ENCODE measurements at regions not wholly inside any gene's neighbourhood (a gene's known extent, or its start where the extent isn't known, plus 50 kb on each side); places are given as distances from the start of the nearest gene placed in this dataset.

DNA sequence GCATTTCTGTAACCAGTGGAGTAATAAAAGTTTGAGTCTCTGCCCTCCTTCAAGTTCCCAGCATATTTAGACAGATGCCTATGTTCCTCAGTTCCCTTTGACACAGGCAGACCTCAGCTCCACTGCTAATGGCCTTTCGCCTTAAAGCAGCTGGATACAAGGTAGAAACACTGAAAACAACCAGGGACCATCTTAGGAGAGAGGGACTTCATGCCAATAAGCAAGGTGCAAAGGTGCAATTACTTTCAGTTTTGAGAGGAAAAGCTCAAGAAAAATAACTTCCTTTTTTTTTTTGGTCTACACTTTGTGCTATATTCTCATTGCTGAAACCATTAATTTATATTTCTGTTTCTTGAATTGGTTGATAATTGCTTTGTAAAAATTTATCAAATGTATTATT lies 781.9 kb upstream of the GALNTL6 start:
- ChIA-PET POLR2A (interaction anchor here (1.4 kb wide), 1 partner anchor 17 kb away, joined by 3 read pairs; no protein-coding TSS in a partner anchor), CTCF (interaction anchor here (0.7 kb wide), 1 partner anchor 9 kb away, joined by 3 read pairs; no protein-coding TSS in a partner anchor)
- no peaks in the 10 kb centered on the region for H3K27me3 Mint-ChIP-seq (ENCODE audit: low read depth)
- peaks cover 30% of the 10 kb centered on the region for H3K4me1 Mint-ChIP-seq
- H3K27ac Mint-ChIP-seq, result no peak overlapping the region
- ATAC-seq (no peak), DNase-seq (ENCODE audit: low spot score) (no peak)
- H3K4me3 Mint-ChIP-seq, result no peak overlapping the region
- peaks cover 16% of the 10 kb centered on the region for H3K9me3 Mint-ChIP-seq
- TF ChIP-seq NFYB (CRISPR knock-in tag; conservative IDR thresholded peaks at IDR 0.05; ENCODE audit: low read depth) (no peak), GTF2I (CRISPR knock-in tag; conservative IDR thresholded peaks at IDR 0.05) (no peak), EMX1 (CRISPR knock-in tag; IDR thresholded peaks at IDR 0.05) (no peak), HMGA2 (CRISPR knock-in tag; IDR thresholded peaks at IDR 0.05) (no peak), ZNF121 (CRISPR knock-in tag; IDR thresholded peaks at IDR 0.05) (no peak)
- TF ChIP-seq, protein P1, sequence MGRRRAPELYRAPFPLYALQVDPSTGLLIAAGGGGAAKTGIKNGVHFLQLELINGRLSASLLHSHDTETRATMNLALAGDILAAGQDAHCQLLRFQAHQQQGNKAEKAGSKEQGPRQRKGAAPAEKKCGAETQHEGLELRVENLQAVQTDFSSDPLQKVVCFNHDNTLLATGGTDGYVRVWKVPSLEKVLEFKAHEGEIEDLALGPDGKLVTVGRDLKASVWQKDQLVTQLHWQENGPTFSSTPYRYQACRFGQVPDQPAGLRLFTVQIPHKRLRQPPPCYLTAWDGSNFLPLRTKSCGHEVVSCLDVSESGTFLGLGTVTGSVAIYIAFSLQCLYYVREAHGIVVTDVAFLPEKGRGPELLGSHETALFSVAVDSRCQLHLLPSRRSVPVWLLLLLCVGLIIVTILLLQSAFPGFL (CRISPR knock-in tag; IDR thresholded peaks at IDR 0.05; ENCODE audit: borderline replicate concordance), result no peak
- TF ChIP-seq, protein P2, sequence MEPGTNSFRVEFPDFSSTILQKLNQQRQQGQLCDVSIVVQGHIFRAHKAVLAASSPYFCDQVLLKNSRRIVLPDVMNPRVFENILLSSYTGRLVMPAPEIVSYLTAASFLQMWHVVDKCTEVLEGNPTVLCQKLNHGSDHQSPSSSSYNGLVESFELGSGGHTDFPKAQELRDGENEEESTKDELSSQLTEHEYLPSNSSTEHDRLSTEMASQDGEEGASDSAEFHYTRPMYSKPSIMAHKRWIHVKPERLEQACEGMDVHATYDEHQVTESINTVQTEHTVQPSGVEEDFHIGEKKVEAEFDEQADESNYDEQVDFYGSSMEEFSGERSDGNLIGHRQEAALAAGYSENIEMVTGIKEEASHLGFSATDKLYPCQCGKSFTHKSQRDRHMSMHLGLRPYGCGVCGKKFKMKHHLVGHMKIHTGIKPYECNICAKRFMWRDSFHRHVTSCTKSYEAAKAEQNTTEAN (CRISPR knock-in tag; IDR thresholded peaks at IDR 0.05), result no peak
- TF ChIP-seq, protein P3, sequence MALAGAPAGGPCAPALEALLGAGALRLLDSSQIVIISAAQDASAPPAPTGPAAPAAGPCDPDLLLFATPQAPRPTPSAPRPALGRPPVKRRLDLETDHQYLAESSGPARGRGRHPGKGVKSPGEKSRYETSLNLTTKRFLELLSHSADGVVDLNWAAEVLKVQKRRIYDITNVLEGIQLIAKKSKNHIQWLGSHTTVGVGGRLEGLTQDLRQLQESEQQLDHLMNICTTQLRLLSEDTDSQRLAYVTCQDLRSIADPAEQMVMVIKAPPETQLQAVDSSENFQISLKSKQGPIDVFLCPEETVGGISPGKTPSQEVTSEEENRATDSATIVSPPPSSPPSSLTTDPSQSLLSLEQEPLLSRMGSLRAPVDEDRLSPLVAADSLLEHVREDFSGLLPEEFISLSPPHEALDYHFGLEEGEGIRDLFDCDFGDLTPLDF (CRISPR knock-in tag; IDR thresholded peaks at IDR 0.05), result no peak
- TF ChIP-seq, protein P4, sequence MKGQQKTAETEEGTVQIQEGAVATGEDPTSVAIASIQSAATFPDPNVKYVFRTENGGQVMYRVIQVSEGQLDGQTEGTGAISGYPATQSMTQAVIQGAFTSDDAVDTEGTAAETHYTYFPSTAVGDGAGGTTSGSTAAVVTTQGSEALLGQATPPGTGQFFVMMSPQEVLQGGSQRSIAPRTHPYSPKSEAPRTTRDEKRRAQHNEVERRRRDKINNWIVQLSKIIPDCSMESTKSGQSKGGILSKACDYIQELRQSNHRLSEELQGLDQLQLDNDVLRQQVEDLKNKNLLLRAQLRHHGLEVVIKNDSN (CRISPR knock-in tag; IDR thresholded peaks at IDR 0.05), result no peak
- TF ChIP-seq, protein P5, sequence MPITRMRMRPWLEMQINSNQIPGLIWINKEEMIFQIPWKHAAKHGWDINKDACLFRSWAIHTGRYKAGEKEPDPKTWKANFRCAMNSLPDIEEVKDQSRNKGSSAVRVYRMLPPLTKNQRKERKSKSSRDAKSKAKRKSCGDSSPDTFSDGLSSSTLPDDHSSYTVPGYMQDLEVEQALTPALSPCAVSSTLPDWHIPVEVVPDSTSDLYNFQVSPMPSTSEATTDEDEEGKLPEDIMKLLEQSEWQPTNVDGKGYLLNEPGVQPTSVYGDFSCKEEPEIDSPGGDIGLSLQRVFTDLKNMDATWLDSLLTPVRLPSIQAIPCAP (CRISPR knock-in tag; IDR thresholded peaks at IDR 0.05), result no peak
- peaks cover 15% of the 10 kb centered on the region for H3K36me3 Mint-ChIP-seq

DNA sequence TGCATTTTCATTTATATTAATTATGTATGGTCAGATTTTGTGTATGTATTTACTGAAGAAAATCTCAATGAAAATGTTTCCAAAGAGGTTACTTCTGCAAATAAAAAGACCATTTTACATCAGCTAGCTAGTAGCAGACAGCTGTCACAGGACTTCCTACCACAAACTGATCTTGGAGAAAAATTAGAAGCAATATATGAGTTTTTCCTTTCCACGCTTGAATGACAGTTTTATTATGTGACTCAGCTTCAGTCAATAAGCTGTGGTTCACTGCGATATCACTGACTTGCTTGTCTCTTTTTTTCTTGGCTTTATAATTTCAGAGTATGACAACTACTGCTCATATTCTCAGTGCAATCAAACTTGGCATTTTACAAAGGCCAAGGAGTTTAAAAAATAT lies 787.4 kb upstream of the GALNTL6 start:
- H3K4me3 Mint-ChIP-seq, result no peak overlapping the region
- no peak for ATAC-seq
- CTCF ChIA-PET, result no interaction called here
- TF ChIP-seq, protein P6, sequence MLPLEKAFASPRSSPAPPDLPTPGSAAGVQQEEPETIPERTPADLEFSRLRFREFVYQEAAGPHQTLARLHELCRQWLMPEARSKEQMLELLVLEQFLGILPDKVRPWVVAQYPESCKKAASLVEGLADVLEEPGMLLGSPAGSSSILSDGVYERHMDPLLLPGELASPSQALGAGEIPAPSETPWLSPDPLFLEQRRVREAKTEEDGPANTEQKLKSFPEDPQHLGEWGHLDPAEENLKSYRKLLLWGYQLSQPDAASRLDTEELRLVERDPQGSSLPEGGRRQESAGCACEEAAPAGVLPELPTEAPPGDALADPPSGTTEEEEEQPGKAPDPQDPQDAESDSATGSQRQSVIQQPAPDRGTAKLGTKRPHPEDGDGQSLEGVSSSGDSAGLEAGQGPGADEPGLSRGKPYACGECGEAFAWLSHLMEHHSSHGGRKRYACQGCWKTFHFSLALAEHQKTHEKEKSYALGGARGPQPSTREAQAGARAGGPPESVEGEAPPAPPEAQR (CRISPR knock-in tag; IDR thresholded peaks at IDR 0.05), result no peak
- no peak for TF ChIP-seq ZNF317 (CRISPR knock-in tag; IDR thresholded peaks at IDR 0.05; ENCODE audit: borderline replicate concordance, low read depth)
- TF ChIP-seq, protein P1 (CRISPR knock-in tag; IDR thresholded peaks at IDR 0.05; ENCODE audit: borderline replicate concordance), result no peak
- no peak for TF ChIP-seq TEAD4 (CRISPR knock-in tag; IDR thresholded peaks at IDR 0.05)
- TF ChIP-seq, protein P7, sequence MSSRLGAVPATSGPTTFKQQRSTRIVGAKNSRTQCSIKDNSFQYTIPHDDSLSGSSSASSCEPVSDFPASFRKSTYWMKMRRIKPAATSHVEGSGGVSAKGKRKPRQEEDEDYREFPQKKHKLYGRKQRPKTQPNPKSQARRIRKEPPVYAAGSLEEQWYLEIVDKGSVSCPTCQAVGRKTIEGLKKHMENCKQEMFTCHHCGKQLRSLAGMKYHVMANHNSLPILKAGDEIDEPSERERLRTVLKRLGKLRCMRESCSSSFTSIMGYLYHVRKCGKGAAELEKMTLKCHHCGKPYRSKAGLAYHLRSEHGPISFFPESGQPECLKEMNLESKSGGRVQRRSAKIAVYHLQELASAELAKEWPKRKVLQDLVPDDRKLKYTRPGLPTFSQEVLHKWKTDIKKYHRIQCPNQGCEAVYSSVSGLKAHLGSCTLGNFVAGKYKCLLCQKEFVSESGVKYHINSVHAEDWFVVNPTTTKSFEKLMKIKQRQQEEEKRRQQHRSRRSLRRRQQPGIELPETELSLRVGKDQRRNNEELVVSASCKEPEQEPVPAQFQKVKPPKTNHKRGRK (CRISPR knock-in tag; IDR thresholded peaks at IDR 0.05; ENCODE audit: borderline replicate concordance), result no peak
- TF ChIP-seq, protein P8, sequence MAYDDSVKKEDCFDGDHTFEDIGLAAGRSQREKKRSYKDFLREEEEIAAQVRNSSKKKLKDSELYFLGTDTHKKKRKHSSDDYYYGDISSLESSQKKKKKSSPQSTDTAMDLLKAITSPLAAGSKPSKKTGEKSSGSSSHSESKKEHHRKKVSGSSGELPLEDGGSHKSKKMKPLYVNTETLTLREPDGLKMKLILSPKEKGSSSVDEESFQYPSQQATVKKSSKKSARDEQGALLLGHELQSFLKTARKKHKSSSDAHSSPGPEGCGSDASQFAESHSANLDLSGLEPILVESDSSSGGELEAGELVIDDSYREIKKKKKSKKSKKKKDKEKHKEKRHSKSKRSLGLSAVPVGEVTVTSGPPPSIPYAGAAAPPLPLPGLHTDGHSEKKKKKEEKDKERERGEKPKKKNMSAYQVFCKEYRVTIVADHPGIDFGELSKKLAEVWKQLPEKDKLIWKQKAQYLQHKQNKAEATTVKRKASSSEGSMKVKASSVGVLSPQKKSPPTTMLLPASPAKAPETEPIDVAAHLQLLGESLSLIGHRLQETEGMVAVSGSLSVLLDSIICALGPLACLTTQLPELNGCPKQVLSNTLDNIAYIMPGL (CRISPR knock-in tag; IDR thresholded peaks at IDR 0.05), result no peak
- TF ChIP-seq RELA (CRISPR knock-in tag; IDR thresholded peaks at IDR 0.05; ENCODE audit: borderline replicate concordance), result no peak
- no peak for TF ChIP-seq MYBL2 (CRISPR knock-in tag; IDR thresholded peaks at IDR 0.05)
- no peak for TF ChIP-seq ZNF138 (CRISPR knock-in tag; conservative IDR thresholded peaks at IDR 0.05)
- TF ChIP-seq, protein P9, sequence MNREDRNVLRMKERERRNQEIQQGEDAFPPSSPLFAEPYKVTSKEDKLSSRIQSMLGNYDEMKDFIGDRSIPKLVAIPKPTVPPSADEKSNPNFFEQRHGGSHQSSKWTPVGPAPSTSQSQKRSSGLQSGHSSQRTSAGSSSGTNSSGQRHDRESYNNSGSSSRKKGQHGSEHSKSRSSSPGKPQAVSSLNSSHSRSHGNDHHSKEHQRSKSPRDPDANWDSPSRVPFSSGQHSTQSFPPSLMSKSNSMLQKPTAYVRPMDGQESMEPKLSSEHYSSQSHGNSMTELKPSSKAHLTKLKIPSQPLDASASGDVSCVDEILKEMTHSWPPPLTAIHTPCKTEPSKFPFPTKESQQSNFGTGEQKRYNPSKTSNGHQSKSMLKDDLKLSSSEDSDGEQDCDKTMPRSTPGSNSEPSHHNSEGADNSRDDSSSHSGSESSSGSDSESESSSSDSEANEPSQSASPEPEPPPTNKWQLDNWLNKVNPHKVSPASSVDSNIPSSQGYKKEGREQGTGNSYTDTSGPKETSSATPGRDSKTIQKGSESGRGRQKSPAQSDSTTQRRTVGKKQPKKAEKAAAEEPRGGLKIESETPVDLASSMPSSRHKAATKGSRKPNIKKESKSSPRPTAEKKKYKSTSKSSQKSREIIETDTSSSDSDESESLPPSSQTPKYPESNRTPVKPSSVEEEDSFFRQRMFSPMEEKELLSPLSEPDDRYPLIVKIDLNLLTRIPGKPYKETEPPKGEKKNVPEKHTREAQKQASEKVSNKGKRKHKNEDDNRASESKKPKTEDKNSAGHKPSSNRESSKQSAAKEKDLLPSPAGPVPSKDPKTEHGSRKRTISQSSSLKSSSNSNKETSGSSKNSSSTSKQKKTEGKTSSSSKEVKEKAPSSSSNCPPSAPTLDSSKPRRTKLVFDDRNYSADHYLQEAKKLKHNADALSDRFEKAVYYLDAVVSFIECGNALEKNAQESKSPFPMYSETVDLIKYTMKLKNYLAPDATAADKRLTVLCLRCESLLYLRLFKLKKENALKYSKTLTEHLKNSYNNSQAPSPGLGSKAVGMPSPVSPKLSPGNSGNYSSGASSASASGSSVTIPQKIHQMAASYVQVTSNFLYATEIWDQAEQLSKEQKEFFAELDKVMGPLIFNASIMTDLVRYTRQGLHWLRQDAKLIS (CRISPR knock-in tag; IDR thresholded peaks at IDR 0.05; ENCODE audit: borderline replicate concordance), result no peak

More for the DNA sequence above, 787.4 kb upstream of the GALNTL6 start:
- POLR2A ChIA-PET, result no interaction called here
- peaks cover 16% of the 10 kb centered on the region for H3K9me3 Mint-ChIP-seq
- H3K27me3 Mint-ChIP-seq (ENCODE audit: low read depth), result no peaks in the 10 kb centered on the region
- H3K27ac Mint-ChIP-seq, result no peak overlapping the region
- H3K4me1 Mint-ChIP-seq, result peaks cover 53% of the 10 kb centered on the region
- no peak for DNase-seq (ENCODE audit: low spot score)
- H3K36me3 Mint-ChIP-seq, result peaks cover 15% of the 10 kb centered on the region
